LNCAP (cell line): ENCODE measurements at regions not wholly inside any gene's neighbourhood (a gene's known extent, or its start where the extent isn't known, plus 50 kb on each side); places are given as distances from the start of the nearest gene placed in this dataset.

Experiments used
- TF ChIP-seq, protein P1 (sequence below): fragments of 450-650 bp; IDR thresholded peaks from 2 replicates; pipeline ENCODE4 v1.5.1; 2017; ENCODE audit warnings: mild to moderate bottlenecking

DNA sequence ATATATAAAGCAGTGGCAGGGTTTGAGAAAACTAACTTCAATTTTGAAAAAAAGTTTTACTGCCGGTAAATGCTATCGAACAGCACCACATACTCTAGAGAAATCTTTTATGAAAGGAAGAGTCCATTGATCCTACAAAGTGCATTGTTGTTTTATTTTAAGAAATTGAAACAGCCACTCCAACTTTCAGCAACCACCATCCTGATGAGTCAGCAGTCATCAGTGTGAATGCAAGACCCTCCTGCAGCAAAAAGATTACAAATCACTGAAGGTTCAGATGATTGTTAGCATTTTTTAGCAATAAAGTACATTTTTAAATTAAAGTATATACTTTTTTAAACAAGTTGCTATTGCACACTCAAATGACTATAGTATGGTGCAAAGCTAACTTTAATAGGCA lies 1017.7 kb upstream of the CRIM1 start:
- TF ChIP-seq, protein P1, sequence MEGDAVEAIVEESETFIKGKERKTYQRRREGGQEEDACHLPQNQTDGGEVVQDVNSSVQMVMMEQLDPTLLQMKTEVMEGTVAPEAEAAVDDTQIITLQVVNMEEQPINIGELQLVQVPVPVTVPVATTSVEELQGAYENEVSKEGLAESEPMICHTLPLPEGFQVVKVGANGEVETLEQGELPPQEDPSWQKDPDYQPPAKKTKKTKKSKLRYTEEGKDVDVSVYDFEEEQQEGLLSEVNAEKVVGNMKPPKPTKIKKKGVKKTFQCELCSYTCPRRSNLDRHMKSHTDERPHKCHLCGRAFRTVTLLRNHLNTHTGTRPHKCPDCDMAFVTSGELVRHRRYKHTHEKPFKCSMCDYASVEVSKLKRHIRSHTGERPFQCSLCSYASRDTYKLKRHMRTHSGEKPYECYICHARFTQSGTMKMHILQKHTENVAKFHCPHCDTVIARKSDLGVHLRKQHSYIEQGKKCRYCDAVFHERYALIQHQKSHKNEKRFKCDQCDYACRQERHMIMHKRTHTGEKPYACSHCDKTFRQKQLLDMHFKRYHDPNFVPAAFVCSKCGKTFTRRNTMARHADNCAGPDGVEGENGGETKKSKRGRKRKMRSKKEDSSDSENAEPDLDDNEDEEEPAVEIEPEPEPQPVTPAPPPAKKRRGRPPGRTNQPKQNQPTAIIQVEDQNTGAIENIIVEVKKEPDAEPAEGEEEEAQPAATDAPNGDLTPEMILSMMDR: no peak

DNA sequence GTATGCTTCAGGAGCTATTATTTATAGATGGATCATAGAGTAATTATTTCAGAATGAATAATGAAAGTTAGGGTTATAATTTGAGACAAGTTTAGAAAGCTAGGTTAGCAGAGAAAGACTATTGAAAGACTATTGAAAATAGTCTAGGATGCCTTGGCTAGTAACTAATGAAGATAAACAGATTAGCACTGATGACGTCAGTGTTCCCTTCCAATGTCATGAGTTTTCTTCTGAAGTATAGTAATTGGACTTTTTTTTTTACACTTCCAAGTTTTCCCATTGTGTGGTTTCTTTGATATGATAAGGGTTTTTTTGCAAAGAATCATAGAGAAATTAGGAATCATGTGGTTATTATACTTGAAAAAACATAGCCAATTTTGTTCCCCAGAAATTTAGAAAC lies 1041.5 kb upstream of the CRIM1 start:
- TF ChIP-seq, protein P1: no peak

DNA sequence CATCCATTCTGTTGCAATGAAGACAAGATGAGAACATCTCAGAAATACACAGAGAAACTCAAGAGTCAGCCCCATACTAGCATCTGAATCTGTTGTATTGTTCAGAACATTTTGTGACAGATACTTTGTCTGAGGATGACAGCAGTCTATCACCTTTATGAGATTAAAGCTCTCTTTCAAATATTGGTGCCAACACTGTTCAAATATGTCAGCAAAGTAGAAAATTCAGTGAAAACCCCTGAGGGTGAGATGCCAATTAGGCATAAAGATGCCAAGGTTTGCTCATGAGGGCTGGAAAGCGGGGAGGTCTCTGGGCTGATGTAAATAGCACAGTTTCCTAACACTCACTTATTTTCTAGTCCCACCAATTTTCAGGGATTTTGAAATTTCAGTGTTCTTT lies 1054.2 kb upstream of the CRIM1 start:
- TF ChIP-seq, protein P1: no peak

DNA sequence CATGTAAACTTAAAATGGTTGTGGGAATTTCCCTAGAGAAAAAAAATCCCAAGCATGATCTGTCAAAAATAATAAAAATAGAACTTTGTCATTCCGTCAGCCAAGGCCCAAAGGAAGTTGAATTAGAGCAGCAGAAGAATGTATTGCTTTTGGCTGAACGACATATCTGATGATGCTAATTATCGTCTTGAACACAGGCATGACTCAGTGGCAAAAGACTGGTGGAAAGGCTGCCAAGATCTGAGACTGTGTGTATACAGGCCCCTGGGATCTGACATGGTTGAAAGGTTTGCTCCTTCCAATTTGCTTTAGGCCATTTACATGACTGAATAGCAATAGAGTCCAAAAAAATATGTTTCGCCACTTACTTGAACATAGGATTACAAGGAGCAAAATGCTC lies 1057.1 kb upstream of the CRIM1 start:
- TF ChIP-seq, protein P1: no peak

DNA sequence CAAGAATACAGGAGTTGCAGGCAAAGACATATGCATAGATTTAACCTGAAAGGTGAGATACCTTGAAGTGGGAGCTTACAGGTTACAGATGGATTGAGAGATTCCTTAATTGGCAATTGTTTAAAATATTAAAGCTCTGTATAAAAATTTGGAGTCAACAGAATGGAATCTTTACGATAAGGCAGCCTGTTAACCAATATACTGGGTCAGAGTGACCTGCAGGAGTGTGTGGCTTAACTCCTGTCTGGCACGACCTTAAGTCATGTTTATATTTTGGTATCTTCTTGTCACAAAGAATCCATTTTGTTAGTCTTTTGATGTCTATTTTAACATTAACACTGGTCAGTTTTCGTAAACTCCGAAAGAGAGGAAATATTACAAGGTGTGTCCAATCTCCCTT lies 1058.2 kb upstream of the CRIM1 start:
- TF ChIP-seq, protein P1: no peak

DNA sequence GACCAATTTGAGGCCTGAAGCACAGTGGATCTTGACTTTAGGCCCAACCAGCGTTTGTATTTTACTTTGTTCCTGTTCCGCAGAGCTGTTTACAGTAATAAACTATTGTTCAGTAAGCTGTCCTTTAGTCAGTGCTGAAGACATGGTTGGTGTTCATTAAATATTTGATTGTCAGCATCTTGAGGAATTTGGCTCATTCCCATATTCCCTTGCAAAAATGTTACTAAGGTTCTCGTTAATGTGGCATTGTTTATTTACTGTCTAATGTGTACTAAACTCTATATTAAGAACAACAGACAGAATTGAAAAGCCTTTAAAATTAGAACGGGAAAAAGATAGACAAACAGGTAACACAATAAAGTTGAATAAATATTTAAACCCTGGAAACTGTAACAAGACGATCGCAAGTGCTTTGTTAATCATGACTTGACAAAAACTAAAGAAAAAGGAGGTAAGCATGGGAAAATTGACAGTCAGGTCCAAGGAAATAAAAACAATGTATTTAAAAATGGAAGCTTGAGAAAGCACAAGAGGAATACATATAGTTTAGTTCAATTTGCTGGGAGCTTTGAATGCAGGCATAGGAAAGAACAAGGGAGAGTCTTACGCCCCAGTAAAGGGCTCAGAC lies 1060.8 kb upstream of the CRIM1 start:
- TF ChIP-seq, protein P1: no peak

DNA sequence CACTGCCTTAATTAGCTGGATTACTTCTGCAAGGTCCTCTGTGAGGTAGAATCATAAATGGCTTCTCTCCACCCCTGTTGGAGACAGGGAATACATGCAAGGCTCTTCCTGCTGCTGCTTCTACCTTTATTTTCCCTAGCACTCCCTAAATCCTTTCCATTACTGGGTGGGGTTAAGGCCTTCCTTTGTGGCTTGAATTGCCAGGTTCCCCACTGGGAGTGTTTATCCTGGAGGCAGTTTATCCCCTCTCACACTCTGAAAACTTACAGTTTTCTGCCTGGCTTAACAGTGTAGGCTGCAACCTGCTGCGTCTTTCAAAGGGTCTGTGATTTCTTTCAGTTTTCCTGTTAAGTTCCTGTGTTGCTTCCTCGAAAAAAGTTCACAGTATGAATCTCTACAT lies 1062.3 kb upstream of the CRIM1 start:
- TF ChIP-seq, protein P1: no peak

DNA sequence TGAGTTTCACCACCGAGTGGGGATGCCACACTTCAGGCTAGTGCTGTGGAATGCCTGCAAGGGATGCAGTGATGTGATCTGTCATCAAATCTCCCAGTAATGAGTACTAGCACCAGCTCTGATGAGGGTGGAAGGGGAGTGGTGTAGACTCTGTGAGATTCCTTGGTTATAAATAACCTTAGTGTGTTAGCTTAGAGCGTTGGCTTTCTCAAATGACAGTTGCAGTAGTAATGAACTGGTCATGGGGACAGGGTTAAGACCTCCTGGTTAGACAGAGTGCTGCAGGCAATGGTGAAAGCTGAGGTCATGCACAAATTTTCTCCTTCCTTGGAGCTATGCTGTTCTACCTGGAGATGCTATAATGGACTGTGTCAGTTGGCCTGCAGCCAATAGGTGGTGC lies 1063.4 kb upstream of the CRIM1 start:
- TF ChIP-seq, protein P1: no peak
